Ascending aorta (tissue), 2 donors: ENCODE measurements at regions not wholly inside any gene's neighbourhood (a gene's known extent, or its start where the extent isn't known, plus 50 kb on each side); places are given as distances from the start of the nearest gene placed in this dataset.

Source experiments
- DNase-seq, 2 donors: peaks; one replicate each; pipeline ENCODE4 v3.0.0-alpha.2; 2019; ENCODE audit warnings: low spot score in 2 of 2
- H3K27ac ChIP-seq, 2 donors: fragments of 200-600 bp; sonication (generic); one replicate each; pipeline ENCODE4 v1.5.1; 2016 to 2017; ENCODE audit warnings: mild to moderate bottlenecking in 1 of 2
- H3K27me3 ChIP-seq: fragments of 200-600 bp; sonication (generic); one replicate; pipeline ENCODE4 v1.5.1; 2017
- H3K36me3 ChIP-seq, 2 donors: fragments of 200-600 bp; sonication (generic); one replicate each; pipeline ENCODE4 v1.5.1; 2016
- H3K4me1 ChIP-seq, 2 donors: fragments of 200-600 bp; sonication (generic); one replicate each; pipeline ENCODE4 v1.5.1; 2016 to 2017; ENCODE audit warnings: mild to moderate bottlenecking in 1 of 2
- H3K4me3 ChIP-seq, 2 donors: fragments of 200-600 bp; sonication (generic); one replicate each; pipeline ENCODE4 v1.5.1; 2016 to 2017; ENCODE audit warnings: mild to moderate bottlenecking in 1 of 2
- H3K9me3 ChIP-seq, 2 donors: fragments of 200-600 bp; sonication (generic); one replicate each; pipeline ENCODE4 v1.5.1; 2016
- CTCF ChIP-seq, 3 experiments: fragments of 200-600 bp in 2 of 3; fragments of 450-650 bp in 1 of 3; sonication (generic) in 2 of 3; IDR thresholded peaks; one replicate each; pipeline ENCODE4 v1.5.1; 2016 to 2019; ENCODE audit warnings: antibody characterized with exemption in 3 of 3, mild to moderate bottlenecking in 1 of 3, moderate library complexity in 1 of 3
- intact Hi-C: fragments of 100-400 bp; cut with DNase I; formaldehyde crosslinking; loops from one replicate; pipeline ENCODE4 v1.15.1; 2023

DNA sequence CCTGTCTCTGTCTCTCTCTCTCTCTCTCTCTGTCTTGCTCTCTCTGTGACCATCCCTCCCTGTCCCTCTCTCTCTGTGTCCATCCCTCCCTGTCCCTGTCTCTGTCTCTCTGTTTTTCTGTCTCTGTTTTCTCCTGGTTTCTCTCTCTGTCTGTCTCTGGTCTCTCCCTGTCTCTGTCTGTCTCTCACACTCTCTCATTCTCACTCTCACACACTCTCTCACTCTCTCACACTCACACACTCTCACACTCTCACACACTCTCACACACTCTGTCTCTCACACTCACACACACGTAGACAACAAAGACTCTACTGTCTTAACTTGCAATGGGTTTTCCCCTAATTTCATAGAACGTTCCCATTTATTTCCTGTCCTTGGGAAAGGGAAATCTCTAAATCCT is 299.5 kb downstream of the FOXL1 start:
- H3K4me3 ChIP-seq: no peak overlapping the region
- no peak overlapping the region for H3K27ac ChIP-seq
- intact Hi-C loops: no loop called here
- H3K27me3 ChIP-seq: no peaks in the 10 kb centered on the region
- H3K4me1 ChIP-seq: peaks cover 0 to 3% of the 10 kb centered on the region in 2 donors
- H3K36me3 ChIP-seq: no peaks in the 10 kb centered on the region
- TF ChIP-seq CTCF (IDR thresholded peaks at IDR 0.05): no peak
- no peaks in the 10 kb centered on the region for H3K9me3 ChIP-seq
- no peak for DNase-seq

GRCh38 chr16:86878236-86879080 is 300.1 kb downstream of the FOXL1 start:
- Histone ChIP-seq H3K27me3 (no peaks in the 10 kb centered on the region), H3K4me3 (no peak overlapping the region)

DNA sequence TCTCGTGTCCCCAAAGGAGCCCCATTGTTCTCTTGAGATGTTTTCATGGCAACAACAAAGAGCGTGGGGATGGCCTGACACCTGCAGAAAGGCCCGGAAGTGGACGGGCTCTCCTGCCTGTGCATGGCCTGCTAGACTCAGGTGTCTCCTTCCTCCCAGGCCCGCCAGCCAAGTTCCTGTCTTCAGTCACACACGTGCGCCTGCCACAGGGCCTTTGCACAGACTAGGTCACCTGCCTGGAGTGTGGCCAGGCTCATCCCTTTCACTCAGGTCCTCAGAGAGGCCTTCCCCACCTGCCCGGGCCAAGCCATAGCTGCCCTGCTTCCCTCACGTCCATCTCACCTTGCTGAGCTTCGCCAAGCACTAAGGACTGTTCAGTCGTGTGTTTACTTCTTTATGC is 300.9 kb downstream of the FOXL1 start:
- no peaks in the 10 kb centered on the region for H3K36me3 ChIP-seq
- intact Hi-C loops: no loop called here
- no peaks in the 10 kb centered on the region for H3K9me3 ChIP-seq
- H3K4me3 ChIP-seq: no peak overlapping the region
- H3K4me1 ChIP-seq: peaks cover 0 to 4% of the 10 kb centered on the region in 2 donors
- H3K27me3 ChIP-seq: no peaks in the 10 kb centered on the region
- DNase-seq: no peak
- no peak for TF ChIP-seq CTCF (IDR thresholded peaks at IDR 0.05)
- no peak overlapping the region for H3K27ac ChIP-seq

More at GRCh38 chr16:86878236-86879080, 300.1 kb downstream of the FOXL1 start:
- H3K4me1 ChIP-seq: peaks cover 0 to 4% of the 10 kb centered on the region in 2 donors
- no peaks in the 10 kb centered on the region for H3K36me3 ChIP-seq
- H3K9me3 ChIP-seq: no peaks in the 10 kb centered on the region
- TF ChIP-seq CTCF (IDR thresholded peaks at IDR 0.05): no peak
- no peak overlapping the region for H3K27ac ChIP-seq
- DNase-seq: no peak
- intact Hi-C loops: no loop called here

DNA sequence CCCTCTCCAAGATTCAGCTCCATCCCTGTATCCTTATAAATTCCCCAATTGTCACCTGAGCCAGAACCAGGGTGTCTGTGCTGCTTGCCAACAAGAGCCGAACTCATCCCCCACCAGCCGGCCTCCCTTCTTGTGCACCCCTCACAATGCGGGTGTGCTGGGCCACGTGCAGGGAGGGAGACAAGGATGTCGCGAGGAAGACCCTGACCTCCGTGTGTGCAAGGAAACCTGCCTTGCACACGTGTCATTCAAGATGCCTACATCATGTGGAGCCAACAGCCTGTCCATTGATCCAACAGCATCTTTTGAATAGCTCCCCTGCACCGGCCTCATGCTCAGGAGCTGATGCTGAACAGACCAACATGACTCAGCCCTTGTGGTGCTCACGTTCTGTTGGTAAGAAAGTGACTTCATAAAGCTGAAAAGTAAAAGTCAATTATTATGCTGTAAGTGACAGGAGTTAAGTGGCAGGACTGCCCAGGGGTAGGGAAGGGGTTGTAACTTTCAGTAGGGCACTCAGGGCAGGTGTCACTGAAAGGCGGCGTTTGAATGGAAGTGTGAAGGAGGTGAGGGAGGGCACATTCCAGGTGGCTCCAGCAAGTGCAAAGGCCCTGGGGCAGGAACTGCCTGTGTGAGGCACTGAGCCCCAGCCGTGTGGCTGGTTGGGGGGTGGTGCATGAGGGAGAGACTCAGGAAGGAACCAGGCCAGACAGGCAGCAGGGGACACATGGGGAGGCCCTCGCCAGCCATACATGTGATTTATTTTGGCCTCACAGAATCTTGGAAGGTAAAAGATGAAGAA is 302.2 kb downstream of the FOXL1 start:
- TF ChIP-seq CTCF (IDR thresholded peaks at IDR 0.05): no peak
- no peak overlapping the region for H3K4me3 ChIP-seq
- H3K4me1 ChIP-seq: peaks cover 0 to 4% of the 10 kb centered on the region in 2 donors
- H3K27me3 ChIP-seq: no peaks in the 10 kb centered on the region
- intact Hi-C loops: no loop called here
- no peaks in the 10 kb centered on the region for H3K36me3 ChIP-seq
- DNase-seq: no peak
- no peak overlapping the region for H3K27ac ChIP-seq
- H3K9me3 ChIP-seq: no peaks in the 10 kb centered on the region

- Histone ChIP-seq H3K27ac (no peak overlapping the region), H3K4me1 (peaks cover 0 to 4% of the 10 kb centered on the region in 2 donors), H3K4me3 (no peak overlapping the region), H3K27me3 (no peaks in the 10 kb centered on the region), H3K36me3 (no peaks in the 10 kb centered on the region), H3K9me3 (no peaks in the 10 kb centered on the region)
- TF ChIP-seq CTCF (IDR thresholded peaks at IDR 0.05): no peak
- intact Hi-C loops: no loop called here
- no peak for DNase-seq
These were observed 302.8 kb downstream of the FOXL1 start for GRCh38 chr16:86881118-86881510.
